ENCODE measurements at regions not wholly inside any gene's neighbourhood (a gene's known extent, or its start where the extent isn't known, plus 50 kb on each side); places are given as distances from the start of the nearest gene placed in this dataset.

DNA sequence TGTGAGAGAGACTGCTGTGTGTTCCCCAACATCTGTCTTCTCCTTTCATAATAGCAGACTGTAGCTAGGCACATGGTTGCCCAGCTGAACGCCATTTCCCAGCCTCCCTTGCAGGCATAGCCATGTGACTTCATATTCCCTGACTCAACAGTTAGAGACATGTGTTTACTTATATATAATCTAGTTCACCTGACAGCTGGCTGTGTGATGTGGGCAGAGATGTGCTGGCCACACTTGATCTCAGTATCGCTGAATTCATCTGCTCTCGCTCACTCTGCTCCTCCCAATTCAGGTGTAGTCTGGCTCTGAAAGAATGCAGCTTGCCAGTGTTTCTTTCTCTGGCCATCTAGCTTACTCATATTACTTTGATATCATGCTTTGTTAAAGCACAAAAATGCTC is 52.3 kb upstream of the SEC11C start:
- TF ChIP-seq CTCF (conservative IDR thresholded peaks at IDR 0.05 in 1 of 2, IDR thresholded peaks at IDR 0.05 in 1 of 2; ENCODE audit: extremely low read depth in 1 of 2, insufficient read depth in 1 of 2, low read depth in 1 of 2, low read length in 2 of 2) (no peak), EZH2 (IDR thresholded peaks at IDR 0.05; ENCODE audit: borderline replicate concordance, low read length) (no peak)
